Choroid plexus epithelial cell (primary cell): ENCODE measurements at regions not wholly inside any gene's neighbourhood (a gene's known extent, or its start where the extent isn't known, plus 50 kb on each side); places are given as distances from the start of the nearest gene placed in this dataset.

ENCODE experiments used
- DNase-seq: peaks from one replicate; pipeline ENCODE4 v3.0.0-alpha.2; 2010; ENCODE audit warnings: low read depth
- H3K4me3 ChIP-seq: 2 replicates; pipeline ENCODE4 v1.5.1; 2011; ENCODE audit warnings: low read depth, mild to moderate bottlenecking, control low read depth, low read length, moderate library complexity
- TF ChIP-seq, protein P1 (sequence below): conservative IDR thresholded peaks from 2 replicates; pipeline ENCODE4 v1.5.1; 2011; ENCODE audit warnings: low read depth, mild to moderate bottlenecking, control low read depth, inconsistent platforms, low read length, moderate library complexity

DNA sequence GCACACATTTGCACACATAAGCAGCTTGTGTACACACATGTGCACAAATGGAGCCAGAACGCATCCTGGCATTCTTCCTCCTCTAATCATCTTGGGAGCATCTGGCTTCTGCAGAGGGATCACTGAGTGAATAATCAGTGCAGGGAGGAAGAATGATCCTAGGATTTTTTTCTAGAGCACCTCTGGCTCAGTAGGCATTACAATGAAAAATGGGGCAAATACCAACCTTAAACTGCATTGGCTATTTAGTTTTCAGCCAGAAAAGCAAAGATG lies 205.7 kb upstream of the TCF21 start:
- H3K4me3 ChIP-seq, result no peak overlapping the region
- TF ChIP-seq, protein P1, sequence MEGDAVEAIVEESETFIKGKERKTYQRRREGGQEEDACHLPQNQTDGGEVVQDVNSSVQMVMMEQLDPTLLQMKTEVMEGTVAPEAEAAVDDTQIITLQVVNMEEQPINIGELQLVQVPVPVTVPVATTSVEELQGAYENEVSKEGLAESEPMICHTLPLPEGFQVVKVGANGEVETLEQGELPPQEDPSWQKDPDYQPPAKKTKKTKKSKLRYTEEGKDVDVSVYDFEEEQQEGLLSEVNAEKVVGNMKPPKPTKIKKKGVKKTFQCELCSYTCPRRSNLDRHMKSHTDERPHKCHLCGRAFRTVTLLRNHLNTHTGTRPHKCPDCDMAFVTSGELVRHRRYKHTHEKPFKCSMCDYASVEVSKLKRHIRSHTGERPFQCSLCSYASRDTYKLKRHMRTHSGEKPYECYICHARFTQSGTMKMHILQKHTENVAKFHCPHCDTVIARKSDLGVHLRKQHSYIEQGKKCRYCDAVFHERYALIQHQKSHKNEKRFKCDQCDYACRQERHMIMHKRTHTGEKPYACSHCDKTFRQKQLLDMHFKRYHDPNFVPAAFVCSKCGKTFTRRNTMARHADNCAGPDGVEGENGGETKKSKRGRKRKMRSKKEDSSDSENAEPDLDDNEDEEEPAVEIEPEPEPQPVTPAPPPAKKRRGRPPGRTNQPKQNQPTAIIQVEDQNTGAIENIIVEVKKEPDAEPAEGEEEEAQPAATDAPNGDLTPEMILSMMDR, result no peak
- no peak for DNase-seq

DNA sequence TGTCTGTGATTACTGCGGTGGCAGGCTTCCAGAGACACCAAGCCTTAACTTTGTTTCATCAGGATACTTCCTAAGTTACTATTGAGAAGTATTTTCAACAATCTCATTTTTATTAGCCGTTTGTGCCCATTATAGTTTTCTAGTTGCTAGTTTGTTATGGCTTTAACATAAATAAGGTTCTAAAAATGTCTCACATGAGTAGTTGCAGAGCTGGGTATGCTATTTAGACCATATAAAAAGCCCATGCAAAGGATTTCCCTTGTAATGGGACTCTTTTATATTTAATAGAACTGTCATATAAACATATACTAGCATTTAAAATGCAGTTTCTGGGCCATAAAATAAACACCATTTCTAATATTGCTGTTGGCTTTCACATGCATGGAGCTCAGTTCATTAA lies 205.3 kb upstream of the TCF21 start:
- DNase-seq, result no peak
- H3K4me3 ChIP-seq, result no peak overlapping the region
- TF ChIP-seq, protein P1, result no peak

DNA sequence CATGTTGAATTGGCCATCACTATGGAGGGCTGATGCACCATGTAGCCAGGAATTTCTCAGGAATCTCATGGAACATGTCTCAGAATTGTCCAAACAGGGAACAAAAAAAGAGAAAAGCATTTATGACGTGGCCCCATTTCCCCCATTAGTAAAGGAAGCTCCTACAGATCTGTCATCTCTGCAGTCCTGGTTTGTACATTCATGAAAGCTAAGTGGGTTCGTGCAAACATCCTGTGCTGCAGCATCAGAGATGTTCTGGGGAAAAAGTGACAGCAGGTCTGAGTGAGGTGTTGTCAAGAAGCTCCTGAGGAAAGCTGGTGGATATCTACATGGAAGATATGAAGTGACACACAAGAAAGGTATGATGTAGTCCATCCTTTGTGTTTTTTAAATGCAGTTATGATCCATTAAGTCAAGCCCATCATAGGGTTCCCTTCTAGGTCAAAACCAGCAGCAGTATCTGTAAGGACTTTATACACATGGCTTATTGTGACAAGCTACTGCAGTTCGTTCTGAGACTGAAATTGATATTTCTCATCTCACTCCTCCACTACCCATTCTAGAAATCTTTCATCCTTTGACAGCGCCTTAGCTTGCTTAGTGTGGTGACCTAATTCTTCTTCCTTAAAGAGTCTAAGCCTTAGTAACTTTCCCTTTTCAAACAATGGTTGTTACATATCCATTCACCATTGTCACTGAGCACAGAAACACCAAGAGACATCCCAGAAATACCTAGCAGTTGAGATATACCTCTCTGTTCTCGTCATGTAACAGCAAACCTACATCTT lies 200.0 kb upstream of the TCF21 start:
- TF ChIP-seq, protein P1, result no peak

DNA sequence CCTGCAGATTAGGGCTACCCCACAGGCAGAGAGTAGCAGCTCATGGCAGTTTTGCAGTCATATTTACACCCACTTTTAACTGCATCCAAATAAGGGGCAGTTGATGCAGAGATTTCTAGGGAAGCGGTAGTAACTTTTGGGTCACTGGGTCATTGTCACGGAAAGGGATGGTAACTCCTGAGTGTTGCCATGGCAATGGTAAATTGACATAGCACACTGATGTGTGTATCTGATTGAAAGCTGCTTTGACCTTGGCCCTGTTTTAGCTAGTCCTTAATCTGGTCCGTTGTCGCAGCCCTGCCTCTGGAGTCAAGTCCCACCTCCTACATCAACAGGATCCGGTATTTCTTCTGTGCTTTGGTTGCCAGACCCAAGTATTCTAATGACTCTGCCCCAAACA lies 199.1 kb upstream of the TCF21 start:
- no peak overlapping the region for H3K4me3 ChIP-seq
- TF ChIP-seq, protein P1, result no peak
- DNase-seq, result no peak

More for the DNA sequence above, 200.0 kb upstream of the TCF21 start:
- H3K4me3 ChIP-seq, result no peak overlapping the region
- DNase-seq, result no peak

DNA sequence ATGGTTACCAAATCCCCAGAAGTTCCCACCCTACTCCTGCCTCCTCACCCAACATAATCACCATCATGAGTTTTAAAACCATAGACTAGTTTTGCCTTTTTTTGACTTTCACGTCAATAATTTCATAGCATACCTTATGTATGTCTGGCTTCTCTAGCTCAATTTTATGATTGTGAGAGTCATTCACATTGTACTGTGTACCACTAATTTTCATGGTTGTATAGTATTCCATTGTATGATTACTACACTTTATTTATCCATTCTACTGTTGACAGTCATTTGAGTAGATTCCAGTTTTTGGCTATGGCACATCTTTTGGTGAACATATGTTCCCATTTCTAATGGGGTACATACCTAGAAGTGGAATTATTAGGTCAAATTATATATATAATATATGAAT lies 195.3 kb upstream of the TCF21 start:
- TF ChIP-seq, protein P1, result no peak
- DNase-seq, result no peak
- H3K4me3 ChIP-seq, result no peak overlapping the region

DNA sequence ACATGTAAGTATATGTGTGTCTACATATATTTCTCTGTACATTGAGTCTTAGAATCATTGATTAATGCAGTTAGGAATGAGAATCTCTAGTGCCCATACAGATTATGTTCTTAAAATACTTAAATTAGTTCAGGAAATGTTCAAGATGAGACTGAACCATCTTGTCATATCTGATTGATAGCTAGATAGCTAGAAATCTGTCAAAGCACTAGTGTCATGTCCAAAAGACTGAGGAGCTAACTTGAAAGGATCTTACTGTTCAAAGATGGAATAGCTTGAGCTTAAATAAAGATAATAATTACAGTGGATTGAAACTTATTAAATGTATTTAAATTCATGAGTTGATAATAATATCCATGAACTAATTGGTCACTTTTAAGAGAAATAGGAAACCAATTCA lies 191.7 kb upstream of the TCF21 start:
- no peak for DNase-seq
- TF ChIP-seq, protein P1, result no peak
- no peak overlapping the region for H3K4me3 ChIP-seq

DNA sequence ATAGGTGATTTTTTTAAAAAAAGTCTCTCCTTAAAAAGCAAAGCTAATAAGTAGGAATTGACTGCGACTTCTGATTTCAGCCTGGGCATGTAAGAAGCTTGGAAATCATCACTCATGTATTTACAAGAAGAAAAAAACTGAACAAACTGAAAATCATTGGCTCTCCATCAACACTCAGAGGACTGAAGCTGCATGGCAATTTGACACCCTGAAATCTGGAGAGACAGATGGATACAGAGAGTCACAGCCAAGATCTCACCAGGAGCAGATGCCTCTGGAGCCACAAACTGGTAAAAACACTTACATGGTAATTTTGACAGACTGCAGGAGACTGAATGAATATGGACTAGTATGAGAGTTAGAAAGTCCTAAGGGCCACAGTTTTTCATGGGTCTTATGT lies 191.2 kb upstream of the TCF21 start:
- TF ChIP-seq, protein P1, result peak; percentile 4
- H3K4me3 ChIP-seq, result no peak overlapping the region
- peak; percentile 92 for DNase-seq
